GM12864 (cell line): ENCODE measurements at regions not wholly inside any gene's neighbourhood (a gene's known extent, or its start where the extent isn't known, plus 50 kb on each side); places are given as distances from the start of the nearest gene placed in this dataset.

Experiments used
- DNase-seq: peaks from one replicate; pipeline ENCODE4 v3.0.0-alpha.2; 2011; ENCODE audit warnings: low read depth
- H3K4me3 ChIP-seq: 2 replicates; pipeline ENCODE4 v1.5.1; 2011; ENCODE audit warnings: mild to moderate bottlenecking, low read depth, low read length, control low read depth
- CTCF ChIP-seq: IDR thresholded peaks from 2 replicates; pipeline ENCODE4 v1.5.1; 2011; ENCODE audit warnings: low read depth, mild to moderate bottlenecking, moderate library complexity, low read length, control low read depth, inconsistent platforms; ENCODE audit errors: missing control alignments

DNA sequence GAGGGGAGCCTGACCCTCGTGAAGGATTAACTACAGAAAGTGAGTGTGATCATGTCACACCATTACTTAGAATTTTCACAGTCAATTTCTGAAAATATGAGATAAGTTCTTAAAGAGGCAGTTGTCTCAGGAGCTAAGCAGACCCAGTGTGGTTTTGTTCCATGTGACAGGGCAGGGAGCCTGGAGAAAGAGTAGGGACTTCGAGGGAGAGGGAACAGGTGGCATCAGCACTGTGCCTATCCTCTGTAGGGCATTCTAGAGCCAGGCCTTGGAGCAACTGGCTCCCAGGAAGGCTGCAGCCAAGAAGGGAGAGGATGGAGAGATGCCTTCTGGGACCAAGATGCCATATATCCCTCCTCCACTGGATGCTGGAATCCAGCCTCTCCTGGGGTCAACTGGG, 183.0 kb downstream of the TSHZ3 start:
- H3K4me3 ChIP-seq: no peak overlapping the region
- TF ChIP-seq CTCF: no peak
- DNase-seq: no peak

GRCh38 chr19:31164791-31165251, 184.4 kb downstream of the TSHZ3 start:
- H3K4me3 ChIP-seq: no peak overlapping the region
- DNase-seq: no peak
- no peak for TF ChIP-seq CTCF

DNA sequence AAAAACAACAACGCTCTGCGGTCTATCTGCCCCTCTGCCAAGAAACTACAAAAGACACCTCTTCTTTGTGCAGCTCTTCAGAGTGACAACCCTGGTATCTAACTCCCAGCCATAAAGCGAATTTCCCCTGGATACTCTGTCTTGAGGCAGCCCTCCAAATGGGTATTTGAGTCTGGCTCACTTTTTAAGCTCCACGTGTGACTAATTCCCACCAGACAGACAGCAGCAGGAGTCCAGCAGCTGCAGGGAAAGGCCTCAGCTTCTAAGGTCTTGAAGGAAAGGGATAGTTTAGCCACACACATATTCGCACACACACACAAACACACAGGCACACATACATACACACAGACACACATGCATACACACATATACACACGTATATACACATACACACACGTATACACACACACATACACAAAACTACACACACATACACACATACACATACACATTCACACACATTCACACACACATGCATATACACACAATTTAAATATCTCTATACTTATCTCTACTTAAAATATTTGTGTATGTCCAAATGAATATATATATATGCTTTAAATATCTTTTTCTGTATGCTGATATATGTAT, 188.8 kb downstream of the TSHZ3 start:
- H3K4me3 ChIP-seq: no peak overlapping the region
- no peak for TF ChIP-seq CTCF
- no peak for DNase-seq

DNA sequence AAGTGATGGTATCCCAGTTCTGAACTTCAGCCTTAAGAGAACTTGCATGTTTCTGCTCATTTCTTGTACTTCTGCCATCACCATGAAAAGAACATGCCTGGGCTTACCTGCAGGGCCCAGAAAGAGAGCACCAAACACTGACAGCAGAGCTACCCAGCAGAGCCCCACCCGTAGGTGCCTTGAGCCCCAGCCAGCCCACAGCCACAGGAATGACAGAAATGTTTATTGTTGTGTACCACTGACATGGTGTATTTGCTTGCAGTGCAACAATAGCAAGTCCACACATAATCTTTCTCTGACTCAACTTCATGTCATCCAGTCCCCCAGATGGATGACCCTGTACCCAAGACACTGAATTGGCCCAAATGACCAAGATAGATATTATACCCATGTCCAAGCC, 195.2 kb downstream of the TSHZ3 start:
- no peak for DNase-seq
- TF ChIP-seq CTCF: no peak
- no peak overlapping the region for H3K4me3 ChIP-seq

- no peak for DNase-seq
- no peak for TF ChIP-seq CTCF
- H3K4me3 ChIP-seq: no peak overlapping the region
Observed at GRCh38 chr19:31152906-31153305, 196.3 kb downstream of the TSHZ3 start.

GRCh38 chr19:31149441-31149941, 199.7 kb downstream of the TSHZ3 start:
- no peak for DNase-seq
- no peak overlapping the region for H3K4me3 ChIP-seq

More at GRCh38 chr19:31149441-31149941, 199.7 kb downstream of the TSHZ3 start:
- no peak for TF ChIP-seq CTCF
